Spleen (tissue), 7 donors: ENCODE measurements at regions not wholly inside any gene's neighbourhood (a gene's known extent, or its start where the extent isn't known, plus 50 kb on each side); places are given as distances from the start of the nearest gene placed in this dataset.

Source experiments
- CTCF ChIP-seq, 11 experiments: fragments of 200-600 bp in 7 of 11; fragments of 450-650 bp in 4 of 11; sonication (generic) in 4 of 11; IDR thresholded peaks in 8 of 11; conservative IDR thresholded peaks in 3 of 11; 1 replicate in 7 of 11; 2 replicates in 4 of 11; pipeline versions ENCODE4 v1.4.0 to v1.8.0; 2016 to 2021; ENCODE audit warnings: antibody characterized with exemption in 11 of 11, inconsistent platforms in 4 of 11, mild to moderate bottlenecking in 1 of 11
- POLR2A ChIP-seq, 3 donors: fragments of 450-650 bp; IDR thresholded peaks; one replicate each; pipeline ENCODE4 v1.5.1; 2017; ENCODE audit warnings: antibody characterized with exemption in 3 of 3, mild to moderate bottlenecking in 1 of 3
- donor health status: DM: no; HTN: no; CAD: no; lungs with moderate emphysema.
- donor health status: DM: no; HTN: no; CAD: no.
- donor health status: DM: no; HTN: no; CAD: no.

GRCh38 chr4:56240554-56241174 lies 146.6 kb downstream of the AASDH start:
- TF ChIP-seq POLR2A (IDR thresholded peaks at IDR 0.05), result no peak
- TF ChIP-seq CTCF (IDR thresholded peaks at IDR 0.05 in 8 of 11, conservative IDR thresholded peaks at IDR 0.05 in 3 of 11), result no peak
